ENCODE measurements at regions not wholly inside any gene's neighbourhood (a gene's known extent, or its start where the extent isn't known, plus 50 kb on each side); places are given as distances from the start of the nearest gene placed in this dataset.
"Not testable (repeated sequence)": the region's sequence is repeated elsewhere in the genome, so short reads cannot be mapped to it uniquely, and the experiment has no call there.

- Histone ChIP-seq H3K4me1 (ENCODE audit: control insufficient read depth, insufficient read depth, low read length) (no peaks in the 10 kb centered on the region), H3K4me3 (ENCODE audit: low read depth, low read length) (no peak overlapping the region), H3K27me3 (ENCODE audit: control insufficient read depth, insufficient read depth, low read length) (no peaks in the 10 kb centered on the region), H3K27ac (ENCODE audit: low read depth, low read length) (no peak overlapping the region), H3K9me3 (ENCODE audit: control insufficient read depth, insufficient read depth, low read length) (peaks cover 2% of the 10 kb centered on the region), H3K36me3 (ENCODE audit: control insufficient read depth, insufficient read depth, low read length) (no peaks in the 10 kb centered on the region)
- WGBS (ENCODE audit: insufficient coverage): no CpG with 5 or more reads among the region's 5 CpGs
- peak in 1 of 6 donors; percentile 20 for DNase-seq (ENCODE audit: low read depth in 4 of 6, low spot score in 6 of 6)
Measured at GRCh38 chr6:92648364-92649086, 770.8 kb downstream of the EPHA7 start.

DNA sequence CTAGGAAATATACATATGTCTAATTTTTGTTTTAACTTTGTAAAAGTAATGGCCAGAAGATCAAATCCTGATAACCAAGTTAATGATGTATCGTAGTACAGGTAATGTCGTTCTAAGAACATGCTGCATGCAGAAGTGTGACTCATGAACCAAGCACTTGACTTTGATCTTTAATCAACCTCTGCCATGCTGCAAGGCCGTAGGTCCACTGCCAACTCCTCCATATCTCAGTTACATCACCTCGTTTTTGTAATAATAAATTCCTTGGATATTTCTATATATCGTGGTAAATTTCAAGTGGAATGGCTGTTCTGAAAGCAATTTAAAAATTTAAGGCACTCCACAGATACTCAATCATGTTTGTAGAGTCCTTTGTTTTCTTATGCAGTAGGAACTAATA lies 771.7 kb downstream of the EPHA7 start:
- 92% methylated on average over 2 of the region's 5 CpGs for WGBS (ENCODE audit: insufficient coverage)
- Histone ChIP-seq H3K27ac (ENCODE audit: low read depth, low read length) (no peak overlapping the region), H3K27me3 (ENCODE audit: control insufficient read depth, insufficient read depth, low read length) (no peaks in the 10 kb centered on the region), H3K36me3 (ENCODE audit: control insufficient read depth, insufficient read depth, low read length) (no peaks in the 10 kb centered on the region), H3K4me3 (ENCODE audit: low read depth, low read length) (no peak overlapping the region), H3K4me1 (ENCODE audit: control insufficient read depth, insufficient read depth, low read length) (no peaks in the 10 kb centered on the region), H3K9me3 (ENCODE audit: control insufficient read depth, insufficient read depth, low read length) (peaks cover 2% of the 10 kb centered on the region)
- no peak for DNase-seq (ENCODE audit: low read depth in 4 of 6, low spot score in 6 of 6)

GRCh38 chr6:92644104-92644791 lies 775.1 kb downstream of the EPHA7 start:
- not testable (repeated sequence) for H3K4me3 ChIP-seq (ENCODE audit: low read depth, low read length); H3K36me3 ChIP-seq (ENCODE audit: control insufficient read depth, insufficient read depth, low read length); H3K27me3 ChIP-seq (ENCODE audit: control insufficient read depth, insufficient read depth, low read length); DNase-seq (ENCODE audit: low read depth in 4 of 6, low spot score in 6 of 6); H3K9me3 ChIP-seq (ENCODE audit: control insufficient read depth, insufficient read depth, low read length); H3K27ac ChIP-seq (ENCODE audit: low read depth, low read length); H3K4me1 ChIP-seq (ENCODE audit: control insufficient read depth, insufficient read depth, low read length)
- 80% methylated on average over 20 of the region's 25 CpGs for WGBS (ENCODE audit: insufficient coverage)

DNA sequence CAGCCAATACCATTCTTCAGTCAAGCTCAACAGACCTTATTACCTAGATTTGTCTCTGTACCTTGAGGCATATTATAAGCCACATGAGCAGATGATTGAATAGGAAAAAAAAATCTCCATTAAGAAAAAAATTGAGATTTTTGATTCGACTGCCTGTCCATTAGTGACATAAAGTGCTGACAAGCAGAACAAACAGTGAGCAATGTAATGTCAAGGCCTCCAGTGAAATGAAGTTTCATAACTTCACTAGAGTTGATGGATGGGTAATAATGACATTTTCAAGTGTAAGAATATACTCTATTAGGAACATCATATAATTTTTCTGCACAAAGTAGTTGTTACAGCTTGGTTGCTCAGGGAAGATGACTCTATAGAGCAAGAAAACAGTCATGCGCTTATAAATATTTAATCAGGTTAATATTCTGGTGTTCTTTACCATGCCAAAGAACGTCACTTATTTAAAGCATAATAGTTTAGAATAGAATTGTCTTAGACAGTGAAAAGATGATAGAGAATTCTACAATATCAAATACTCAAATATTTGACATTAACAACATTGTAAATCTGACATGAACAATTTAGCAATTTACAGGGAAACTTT lies 783.7 kb downstream of the EPHA7 start:
- peak in 1 of 6 donors; percentile 34 for DNase-seq (ENCODE audit: low read depth in 4 of 6, low spot score in 6 of 6)

DNA sequence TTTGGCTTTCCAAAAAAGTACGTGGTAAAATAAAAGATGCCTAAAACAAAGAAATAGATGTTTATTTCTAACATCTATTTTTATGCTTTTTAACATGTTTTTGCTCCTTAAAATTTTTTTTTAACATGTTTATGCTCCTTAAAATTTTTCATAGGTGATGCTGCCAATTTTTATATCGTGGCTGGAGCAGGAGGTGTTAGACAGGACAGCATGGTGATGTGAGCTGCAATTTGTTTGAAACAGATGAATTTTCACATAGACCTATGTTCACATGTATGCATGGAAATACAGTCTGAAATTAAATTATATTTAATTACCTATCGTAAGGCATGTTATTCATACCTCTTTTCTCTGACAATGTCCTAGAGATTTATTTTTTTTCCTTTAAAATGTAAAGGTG lies 784.8 kb downstream of the EPHA7 start:
- Histone ChIP-seq H3K9me3 (ENCODE audit: control insufficient read depth, insufficient read depth, low read length) (no peaks in the 10 kb centered on the region), H3K4me1 (ENCODE audit: control insufficient read depth, insufficient read depth, low read length) (no peaks in the 10 kb centered on the region), H3K36me3 (ENCODE audit: control insufficient read depth, insufficient read depth, low read length) (no peaks in the 10 kb centered on the region), H3K27ac (ENCODE audit: low read depth, low read length) (no peak overlapping the region), H3K27me3 (ENCODE audit: control insufficient read depth, insufficient read depth, low read length) (no peaks in the 10 kb centered on the region), H3K4me3 (ENCODE audit: low read depth, low read length) (no peak overlapping the region)
- DNase-seq (ENCODE audit: low read depth in 4 of 6, low spot score in 6 of 6): peak in 1 of 6 donors; percentile 63
- no CpG with 5 or more reads among the region's 3 CpGs for WGBS (ENCODE audit: insufficient coverage)

More for the DNA sequence above, 783.7 kb downstream of the EPHA7 start:
- Histone ChIP-seq H3K36me3 (ENCODE audit: control insufficient read depth, insufficient read depth, low read length) (no peaks in the 10 kb centered on the region), H3K27me3 (ENCODE audit: control insufficient read depth, insufficient read depth, low read length) (no peaks in the 10 kb centered on the region), H3K27ac (ENCODE audit: low read depth, low read length) (no peak overlapping the region), H3K9me3 (ENCODE audit: control insufficient read depth, insufficient read depth, low read length) (no peaks in the 10 kb centered on the region), H3K4me1 (ENCODE audit: control insufficient read depth, insufficient read depth, low read length) (no peaks in the 10 kb centered on the region), H3K4me3 (ENCODE audit: low read depth, low read length) (no peak overlapping the region)
- 100% methylated on average over 1 of the region's 3 CpGs for WGBS (ENCODE audit: insufficient coverage)

DNA sequence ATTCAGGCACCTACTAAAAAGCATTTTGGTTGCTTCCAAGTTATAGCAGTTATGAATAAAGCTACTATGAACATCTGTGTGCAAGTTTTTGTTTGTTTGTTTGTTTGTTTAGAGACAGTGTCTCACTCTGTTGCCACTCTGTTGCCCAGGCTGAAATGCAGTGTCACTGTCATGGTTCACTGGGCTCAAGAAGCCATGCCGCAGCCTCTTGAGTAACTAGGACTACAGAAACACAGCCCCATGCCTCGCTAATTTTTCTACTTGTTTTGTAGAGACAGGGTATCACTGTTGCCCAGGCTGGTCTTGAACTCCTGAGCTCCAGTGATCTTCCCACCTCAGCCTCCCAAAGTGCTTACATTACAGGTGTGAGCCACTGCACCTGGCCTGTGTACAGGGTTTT lies 795.9 kb downstream of the EPHA7 start:
- WGBS (ENCODE audit: insufficient coverage): 100% methylated on average over 2 of the region's 2 CpGs
- no peak for DNase-seq (ENCODE audit: low read depth in 4 of 6, low spot score in 6 of 6)
- Histone ChIP-seq H3K27ac (ENCODE audit: low read depth, low read length) (no peak overlapping the region), H3K9me3 (ENCODE audit: control insufficient read depth, insufficient read depth, low read length) (no peaks in the 10 kb centered on the region), H3K36me3 (ENCODE audit: control insufficient read depth, insufficient read depth, low read length) (no peaks in the 10 kb centered on the region), H3K27me3 (ENCODE audit: control insufficient read depth, insufficient read depth, low read length) (no peaks in the 10 kb centered on the region), H3K4me3 (ENCODE audit: low read depth, low read length) (no peak overlapping the region), H3K4me1 (ENCODE audit: control insufficient read depth, insufficient read depth, low read length) (no peaks in the 10 kb centered on the region)

GRCh38 chr6:92617721-92618120 lies 801.6 kb downstream of the EPHA7 start:
- H3K36me3 ChIP-seq (ENCODE audit: control insufficient read depth, insufficient read depth, low read length): no peaks in the 10 kb centered on the region

DNA sequence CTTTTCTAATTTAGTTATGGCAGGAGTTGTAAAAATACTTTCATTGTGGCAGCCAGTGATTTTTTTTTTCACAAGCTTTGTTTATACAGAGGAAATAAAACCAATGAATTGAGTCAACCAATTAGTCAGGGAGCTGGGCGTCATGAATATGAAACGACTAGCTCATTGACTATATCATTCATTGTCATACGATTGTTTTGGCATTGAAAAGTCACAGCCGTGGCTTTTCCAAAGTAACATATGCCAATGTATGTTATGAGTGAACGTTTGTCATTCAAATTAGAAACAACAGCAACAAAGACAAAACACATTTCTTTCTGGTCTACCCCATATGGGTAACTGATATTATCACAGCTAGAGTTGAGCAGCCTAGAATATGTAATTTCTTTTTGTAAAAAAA lies 810.6 kb downstream of the EPHA7 start:
- Histone ChIP-seq H3K36me3 (ENCODE audit: control insufficient read depth, insufficient read depth, low read length) (no peaks in the 10 kb centered on the region), H3K27me3 (ENCODE audit: control insufficient read depth, insufficient read depth, low read length) (no peaks in the 10 kb centered on the region), H3K9me3 (ENCODE audit: control insufficient read depth, insufficient read depth, low read length) (peaks cover 2% of the 10 kb centered on the region), H3K27ac (ENCODE audit: low read depth, low read length) (no peak overlapping the region), H3K4me1 (ENCODE audit: control insufficient read depth, insufficient read depth, low read length) (no peaks in the 10 kb centered on the region), H3K4me3 (ENCODE audit: low read depth, low read length) (no peak overlapping the region)
- DNase-seq (ENCODE audit: low read depth in 4 of 6, low spot score in 6 of 6): peak in 3 of 6 donors; percentile 6 to 92 (median 71)
- no CpG with 5 or more reads among the region's 5 CpGs for WGBS (ENCODE audit: insufficient coverage)

More at GRCh38 chr6:92617721-92618120, 801.6 kb downstream of the EPHA7 start:
- no peak for DNase-seq (ENCODE audit: low read depth in 4 of 6, low spot score in 6 of 6)
- no peak overlapping the region for H3K27ac ChIP-seq (ENCODE audit: low read depth, low read length)
- no peak overlapping the region for H3K4me3 ChIP-seq (ENCODE audit: low read depth, low read length)
- no peaks in the 10 kb centered on the region for H3K4me1 ChIP-seq (ENCODE audit: control insufficient read depth, insufficient read depth, low read length)
- H3K9me3 ChIP-seq (ENCODE audit: control insufficient read depth, insufficient read depth, low read length): peaks cover 2% of the 10 kb centered on the region
- WGBS (ENCODE audit: insufficient coverage): 89% methylated on average over 2 of the region's 3 CpGs
- H3K27me3 ChIP-seq (ENCODE audit: control insufficient read depth, insufficient read depth, low read length): no peaks in the 10 kb centered on the region

GRCh38 chr6:92593201-92593600 lies 826.2 kb downstream of the EPHA7 start:
- Histone ChIP-seq H3K27me3 (ENCODE audit: control insufficient read depth, insufficient read depth, low read length) (no peaks in the 10 kb centered on the region), H3K9me3 (ENCODE audit: control insufficient read depth, insufficient read depth, low read length) (no peaks in the 10 kb centered on the region), H3K27ac (ENCODE audit: low read depth, low read length) (no peak overlapping the region), H3K4me1 (ENCODE audit: control insufficient read depth, insufficient read depth, low read length) (no peaks in the 10 kb centered on the region), H3K4me3 (ENCODE audit: low read depth, low read length) (no peak overlapping the region), H3K36me3 (ENCODE audit: control insufficient read depth, insufficient read depth, low read length) (no peaks in the 10 kb centered on the region)
- peak in 3 of 6 donors; percentile 5 to 73 (median 60) for DNase-seq (ENCODE audit: low read depth in 4 of 6, low spot score in 6 of 6)
- no CpG with 5 or more reads among the region's 2 CpGs for WGBS (ENCODE audit: insufficient coverage)
